Esophagus muscularis mucosa (tissue), 4 donors: ENCODE measurements at regions not wholly inside any gene's neighbourhood (a gene's known extent, or its start where the extent isn't known, plus 50 kb on each side); places are given as distances from the start of the nearest gene placed in this dataset.
"Not testable (repeated sequence)": the region's sequence is repeated elsewhere in the genome, so short reads cannot be mapped to it uniquely, and the experiment has no call there.

Experiments used
- DNase-seq: peaks from one replicate; pipeline ENCODE4 v3.0.0-alpha.2; 2017; ENCODE audit errors: extremely low spot score
- H3K27ac ChIP-seq, 4 donors: fragments of 200-600 bp; sonication (generic); replicated peaks in 1 of 4; 1 replicate in 3 of 4; 2 replicates in 1 of 4; pipeline ENCODE4 v1.5.1; 2016 to 2019; ENCODE audit warnings: mild to moderate bottlenecking in 1 of 4
- H3K27me3 ChIP-seq, 4 donors: fragments of 200-600 bp; sonication (generic); one replicate each; pipeline versions ENCODE4 v1.5.1 to v1.6.0; 2016 to 2019
- H3K36me3 ChIP-seq, 4 donors: fragments of 200-600 bp; sonication (generic); one replicate each; pipeline ENCODE4 v1.5.1; 2016 to 2019
- H3K4me1 ChIP-seq, 4 donors: fragments of 200-600 bp; sonication (generic); one replicate each; pipeline ENCODE4 v1.5.1; 2016 to 2019
- H3K4me3 ChIP-seq, 4 donors: fragments of 200-600 bp; sonication (generic); 1 replicate in 2 of 4; 2 replicates in 2 of 4; pipeline ENCODE4 v1.5.1; 2016 to 2019; ENCODE audit warnings: mild to moderate bottlenecking in 4 of 4, moderate library complexity in 1 of 4
- H3K9me3 ChIP-seq, 4 donors: fragments of 200-600 bp; sonication (generic); 1 replicate in 3 of 4; 2 replicates in 1 of 4; pipeline ENCODE4 v1.5.1; 2016 to 2019
- EP300 ChIP-seq: sonication (generic); formaldehyde crosslinking; IDR thresholded peaks from one replicate; pipeline ENCODE4 v1.6.1; 2017; ENCODE audit warnings: antibody characterized with exemption
- POLR2A ChIP-seq: fragments of 450-650 bp; IDR thresholded peaks from one replicate; pipeline ENCODE4 v1.6.1; 2017; ENCODE audit warnings: antibody characterized with exemption, moderate library complexity, mild to moderate bottlenecking, low read depth
- POLR2AphosphoS5 ChIP-seq, 2 donors: sonication (generic); formaldehyde crosslinking; IDR thresholded peaks; one replicate each; pipeline ENCODE4 v1.6.1; 2017; ENCODE audit warnings: antibody characterized with exemption in 2 of 2
- WGBS: methylation state at CpG from one replicate; pipeline ENCODE4 v1.1.5; 2018; 5-methylcytosine and 5-hydroxymethylcytosine counted together
- intact Hi-C: fragments of 100-400 bp; cut with DNase I; formaldehyde crosslinking; loops from one replicate; pipeline ENCODE4 v1.15.1; 2023
- TF ChIP-seq, protein P1 (sequence below), 3 experiments: fragments of 200-600 bp in 2 of 3; fragments of 450-650 bp in 1 of 3; sonication (generic) in 2 of 3; IDR thresholded peaks; one replicate each; pipeline ENCODE4 v1.5.1; 2017 to 2019; ENCODE audit warnings: antibody characterized with exemption in 3 of 3, mild to moderate bottlenecking in 2 of 3, moderate library complexity in 1 of 3

DNA sequence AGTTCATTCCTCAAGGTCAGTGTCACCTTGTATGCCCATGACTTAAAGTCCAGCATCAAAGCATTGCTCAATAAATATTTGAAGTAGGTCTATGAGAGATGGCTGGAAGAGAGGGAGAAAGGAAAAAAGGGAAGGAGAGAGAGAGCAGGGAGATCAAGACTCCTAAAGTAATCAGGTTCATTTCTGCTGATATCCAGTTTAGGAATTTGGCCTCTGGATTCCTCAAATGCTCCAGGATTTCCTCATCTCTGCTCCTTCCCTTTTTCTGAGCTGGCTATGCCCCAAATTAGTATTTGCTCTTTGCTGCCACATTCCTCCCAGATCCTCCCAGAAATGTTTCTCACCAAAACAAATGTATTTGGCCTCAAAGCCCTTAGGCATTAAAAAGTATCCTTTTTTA is 739.4 kb upstream of the CHAC2 start:
- intact Hi-C loops = no loop called here
- Histone ChIP-seq H3K27me3 (no peaks in the 10 kb centered on the region), H3K4me1 (no peaks in the 10 kb centered on the region), H3K4me3 (no peak overlapping the region), H3K36me3 (no peaks in the 10 kb centered on the region), H3K27ac (no peak overlapping the region), H3K9me3 (no peaks in the 10 kb centered on the region)
- DNase-seq = no peak
- TF ChIP-seq, protein P1, sequence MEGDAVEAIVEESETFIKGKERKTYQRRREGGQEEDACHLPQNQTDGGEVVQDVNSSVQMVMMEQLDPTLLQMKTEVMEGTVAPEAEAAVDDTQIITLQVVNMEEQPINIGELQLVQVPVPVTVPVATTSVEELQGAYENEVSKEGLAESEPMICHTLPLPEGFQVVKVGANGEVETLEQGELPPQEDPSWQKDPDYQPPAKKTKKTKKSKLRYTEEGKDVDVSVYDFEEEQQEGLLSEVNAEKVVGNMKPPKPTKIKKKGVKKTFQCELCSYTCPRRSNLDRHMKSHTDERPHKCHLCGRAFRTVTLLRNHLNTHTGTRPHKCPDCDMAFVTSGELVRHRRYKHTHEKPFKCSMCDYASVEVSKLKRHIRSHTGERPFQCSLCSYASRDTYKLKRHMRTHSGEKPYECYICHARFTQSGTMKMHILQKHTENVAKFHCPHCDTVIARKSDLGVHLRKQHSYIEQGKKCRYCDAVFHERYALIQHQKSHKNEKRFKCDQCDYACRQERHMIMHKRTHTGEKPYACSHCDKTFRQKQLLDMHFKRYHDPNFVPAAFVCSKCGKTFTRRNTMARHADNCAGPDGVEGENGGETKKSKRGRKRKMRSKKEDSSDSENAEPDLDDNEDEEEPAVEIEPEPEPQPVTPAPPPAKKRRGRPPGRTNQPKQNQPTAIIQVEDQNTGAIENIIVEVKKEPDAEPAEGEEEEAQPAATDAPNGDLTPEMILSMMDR (IDR thresholded peaks at IDR 0.05) = no peak

DNA sequence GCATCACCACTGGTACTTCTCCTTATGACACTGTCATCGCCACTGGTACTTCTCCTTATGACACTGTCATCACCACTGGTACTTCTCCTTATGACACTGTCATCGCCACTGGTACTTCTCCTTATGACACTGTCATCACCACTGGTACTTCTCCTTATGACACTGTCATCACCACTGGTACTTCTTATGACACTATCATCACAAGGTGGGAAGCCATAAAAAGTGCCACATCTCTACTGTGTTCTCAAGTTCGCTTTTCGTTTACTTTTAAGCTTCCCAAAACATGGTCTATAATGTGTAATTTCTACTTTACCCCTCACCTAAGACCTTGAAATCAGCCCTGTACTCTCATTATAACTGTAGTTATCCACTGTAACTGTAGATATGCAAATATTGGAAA is 745.4 kb upstream of the CHAC2 start:
- intact Hi-C loops, H3K4me1 ChIP-seq, H3K27me3 ChIP-seq, H3K9me3 ChIP-seq, DNase-seq, H3K4me3 ChIP-seq, H3K27ac ChIP-seq, H3K36me3 ChIP-seq: not testable (repeated sequence)
- WGBS = 89% methylated on average over 4 of the region's 4 CpGs

DNA sequence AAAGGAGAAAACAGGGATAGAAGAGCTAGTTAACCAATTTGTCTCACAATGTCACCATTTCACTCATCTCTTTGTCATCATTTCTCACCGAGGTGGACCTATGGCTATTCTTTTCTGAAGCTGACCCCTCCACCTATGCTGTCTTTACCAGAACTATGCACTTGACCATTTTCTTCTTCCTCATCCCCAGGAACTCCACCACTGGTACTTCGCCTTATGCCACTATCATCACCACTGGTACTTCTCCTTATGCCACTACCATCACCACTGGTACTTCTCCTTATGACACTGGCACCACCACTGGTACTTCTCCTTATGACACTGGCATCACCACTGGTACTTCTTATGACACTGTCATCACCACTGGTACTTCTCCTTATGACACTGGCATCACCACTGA is 745.8 kb upstream of the CHAC2 start:
- 94% methylated on average over 2 of the region's 2 CpGs for WGBS
- Histone ChIP-seq H3K4me1 (no peaks in the 10 kb centered on the region), H3K36me3 (no peaks in the 10 kb centered on the region), H3K27ac (no peak overlapping the region), H3K27me3 (no peaks in the 10 kb centered on the region), H3K9me3 (no peaks in the 10 kb centered on the region), H3K4me3 (no peak overlapping the region)
- intact Hi-C loops = no loop called here
- TF ChIP-seq EP300 (no peak), POLR2A (no peak), POLR2AphosphoS5 (IDR thresholded peaks at IDR 0.05) (no peak)
- TF ChIP-seq, protein P1 (IDR thresholded peaks at IDR 0.05) = no peak
- DNase-seq = no peak

DNA sequence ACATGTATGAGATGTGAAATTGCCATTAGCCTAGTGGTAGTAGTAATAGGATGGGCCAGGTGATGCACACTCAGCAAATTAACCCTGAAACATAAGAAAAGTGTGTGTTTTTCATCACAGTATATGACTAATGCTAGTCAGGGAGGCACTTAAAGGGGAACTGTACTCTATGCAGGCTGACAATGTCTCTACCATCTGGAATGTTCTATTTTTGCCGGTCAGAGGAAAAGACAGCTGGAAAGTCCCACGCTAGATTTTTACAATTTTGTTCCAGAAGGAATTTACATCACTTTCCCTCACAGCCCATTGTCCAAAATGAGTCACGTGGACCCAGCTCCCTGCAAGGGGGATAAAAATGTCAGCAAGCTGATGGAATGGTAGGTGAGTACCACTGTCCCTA is 746.3 kb upstream of the CHAC2 start:
- Histone ChIP-seq H3K4me3 (no peak overlapping the region), H3K9me3 (no peaks in the 10 kb centered on the region), H3K4me1 (no peaks in the 10 kb centered on the region), H3K36me3 (no peaks in the 10 kb centered on the region), H3K27me3 (no peaks in the 10 kb centered on the region), H3K27ac (no peak overlapping the region)
- no peak for DNase-seq
- intact Hi-C loops = no loop called here
- TF ChIP-seq POLR2A = no peak
- TF ChIP-seq EP300 = no peak
- TF ChIP-seq POLR2AphosphoS5 (IDR thresholded peaks at IDR 0.05) = no peak
- TF ChIP-seq, protein P1 (IDR thresholded peaks at IDR 0.05) = no peak
- WGBS = 34% methylated on average over 3 of the region's 3 CpGs

DNA sequence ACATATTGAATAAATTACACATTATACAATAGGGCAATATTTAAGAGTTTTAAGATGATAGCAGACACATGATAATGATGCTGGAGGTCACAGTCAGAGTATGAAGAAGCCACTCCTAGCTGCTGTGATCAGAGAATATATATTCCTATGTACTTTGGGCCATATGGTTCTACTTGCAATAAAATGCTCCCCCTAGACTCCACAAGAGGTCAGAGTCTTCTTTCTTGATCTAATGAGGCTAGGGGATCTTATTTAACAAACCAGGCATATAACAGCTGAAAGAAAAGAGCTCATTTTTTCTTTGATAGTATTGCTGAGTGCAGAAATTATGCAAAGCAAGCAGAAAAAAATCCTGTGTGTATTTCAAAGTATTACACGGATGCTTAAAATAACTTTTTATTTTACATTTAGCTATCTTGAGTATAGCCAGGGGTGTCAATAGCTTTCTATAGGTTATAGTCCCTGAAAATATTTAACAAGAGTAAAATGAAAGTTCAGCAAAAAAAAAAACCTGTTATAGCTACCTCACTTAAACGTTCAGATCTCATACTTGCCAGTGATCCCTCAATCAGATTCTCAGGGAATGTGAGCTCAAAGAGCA is 748.7 kb upstream of the CHAC2 start:
- intact Hi-C loops = no loop called here
- TF ChIP-seq, protein P1 (IDR thresholded peaks at IDR 0.05) = no peak
- no peak for TF ChIP-seq POLR2A
- TF ChIP-seq EP300 = no peak
- TF ChIP-seq POLR2AphosphoS5 (IDR thresholded peaks at IDR 0.05) = no peak
- Histone ChIP-seq H3K27ac (no peak overlapping the region), H3K4me3 (no peak overlapping the region), H3K4me1 (no peaks in the 10 kb centered on the region), H3K36me3 (no peaks in the 10 kb centered on the region), H3K27me3 (no peaks in the 10 kb centered on the region), H3K9me3 (no peaks in the 10 kb centered on the region)
- 44% methylated on average over 2 of the region's 2 CpGs for WGBS
- DNase-seq = no peak
